ENCODE measurements at regions not wholly inside any gene's neighbourhood (a gene's known extent, or its start where the extent isn't known, plus 50 kb on each side); places are given as distances from the start of the nearest gene placed in this dataset.

- CTCF ChIA-PET: no interaction called here
- BruUV-seq (replicated peaks): no TSS peak
- Histone ChIP-seq H2AFZ (ENCODE audit: control insufficient read depth, low read depth, low read length) (no peak overlapping the region), H3K36me3 (ENCODE audit: control insufficient read depth in 2 of 2, insufficient read depth in 2 of 2, low read length in 1 of 2) (no peaks in the 10 kb centered on the region), H3K9ac (ENCODE audit: control insufficient read depth, insufficient read depth, low read length) (no peak overlapping the region), H3K27me3 (replicated peaks in 1 of 2; ENCODE audit: control insufficient read depth in 2 of 2, insufficient read depth in 2 of 2, low read length in 1 of 2) (no peaks in the 10 kb centered on the region; a peak in 1 of 4 replicates), H3K4me3 (no peak overlapping the region), H3K27ac (ENCODE audit: control insufficient read depth, insufficient read depth) (no peak overlapping the region), H3K4me2 (ENCODE audit: control insufficient read depth, insufficient read depth) (no peak overlapping the region), H3K9me3 (replicated peaks; ENCODE audit: control insufficient read depth, insufficient read depth, low read length) (no peaks in the 10 kb centered on the region), H4K20me1 (ENCODE audit: control insufficient read depth, insufficient read depth) (no peaks in the 10 kb centered on the region), H3K4me1 (ENCODE audit: control insufficient read depth, insufficient read depth, low read length) (no peaks in the 10 kb centered on the region), H3K79me2 (ENCODE audit: control insufficient read depth, insufficient read depth, low read length) (no peaks in the 10 kb centered on the region)
- ATAC-seq (no peak), FAIRE-seq (no peak), DNase-seq (ENCODE audit: low read depth, low spot score) (no peak)
- TF ChIP-seq MXI1 (IDR thresholded peaks at IDR 0.05; ENCODE audit: low read depth, low read length) (no peak), CEBPZ (IDR thresholded peaks at IDR 0.05; ENCODE audit: low read depth, low read length) (no peak), CREM (IDR thresholded peaks at IDR 0.05; ENCODE audit: low read depth) (no peak), SMAD5 (IDR thresholded peaks at IDR 0.05; ENCODE audit: low read depth) (no peak), SRF (IDR thresholded peaks at IDR 0.05; ENCODE audit: low read depth in 2 of 2, low read length in 2 of 2) (no peak), FOS (IDR thresholded peaks at IDR 0.05; ENCODE audit: borderline replicate concordance, extremely low read depth, insufficient read length) (no peak), ZBTB11 (CRISPR knock-in tag; IDR thresholded peaks at IDR 0.05) (no peak), STAT1 (conservative IDR thresholded peaks at IDR 0.05) (no peak), NFYB (IDR thresholded peaks at IDR 0.05; ENCODE audit: insufficient read depth, low read depth, low read length) (no peak), CEBPB (IDR thresholded peaks at IDR 0.05; ENCODE audit: borderline replicate concordance in 1 of 2, low read depth in 2 of 2, low read length in 2 of 2) (no peak), RBBP5 (conservative IDR thresholded peaks at IDR 0.05) (no peak), ATF7 (IDR thresholded peaks at IDR 0.05; ENCODE audit: low read depth) (no peak)
- TF ChIP-seq, protein P1, sequence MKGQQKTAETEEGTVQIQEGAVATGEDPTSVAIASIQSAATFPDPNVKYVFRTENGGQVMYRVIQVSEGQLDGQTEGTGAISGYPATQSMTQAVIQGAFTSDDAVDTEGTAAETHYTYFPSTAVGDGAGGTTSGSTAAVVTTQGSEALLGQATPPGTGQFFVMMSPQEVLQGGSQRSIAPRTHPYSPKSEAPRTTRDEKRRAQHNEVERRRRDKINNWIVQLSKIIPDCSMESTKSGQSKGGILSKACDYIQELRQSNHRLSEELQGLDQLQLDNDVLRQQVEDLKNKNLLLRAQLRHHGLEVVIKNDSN (IDR thresholded peaks at IDR 0.05; ENCODE audit: borderline replicate concordance, extremely low read length, insufficient read depth, low read depth, low read length): no peak
- intact Hi-C loops (cut with micrococcal nuclease; ENCODE audit: unreplicated experiment) (no loop called here), in situ Hi-C loops (cut with MboI) (no loop called here)
- RAD21 ChIA-PET (ENCODE audit: unreplicated experiment): no interaction called here
- 38% methylated on average over 5 of the region's 5 CpGs for WGBS (ENCODE audit: insufficient coverage, insufficient replicate concordance, low lambda C conversion rate, missing lambda C conversion rate)
- POLR2A ChIA-PET: no interaction called here
- SMC1A ChIA-PET (ENCODE audit: uncharacterized antibody, unreplicated experiment): no interaction called here
These were observed 77.3 kb upstream of the LIMCH1 start for GRCh38 chr4:41460641-41461040.
